GM12875 (cell line): ENCODE measurements at regions not wholly inside any gene's neighbourhood (a gene's known extent, or its start where the extent isn't known, plus 50 kb on each side); places are given as distances from the start of the nearest gene placed in this dataset.
"Not testable (repeated sequence)": the region's sequence is repeated elsewhere in the genome, so short reads cannot be mapped to it uniquely, and the experiment has no call there.

ENCODE experiments used
- H3K4me3 ChIP-seq: one replicate; pipeline ENCODE4 v1.5.1; 2011; ENCODE audit warnings: low read depth, low read length, control low read depth
- CTCF ChIP-seq: IDR thresholded peaks from 2 replicates; pipeline ENCODE4 v1.5.1; 2011; ENCODE audit warnings: low read depth, mild to moderate bottlenecking, control low read depth, inconsistent platforms, low read length, moderate library complexity, borderline replicate concordance; ENCODE audit not compliant: insufficient read depth

GRCh38 chr20:53810661-53811355, 217.2 kb upstream of the ZNF217 start:
- no peak for TF ChIP-seq CTCF
- H3K4me3 ChIP-seq, result no peak overlapping the region

- H3K4me3 ChIP-seq, result no peak overlapping the region
- no peak for TF ChIP-seq CTCF
Measured at GRCh38 chr20:53809728-53810365, 216.2 kb upstream of the ZNF217 start.

GRCh38 chr20:53809217-53809616, 215.6 kb upstream of the ZNF217 start:
- no peak for TF ChIP-seq CTCF

GRCh38 chr20:53808733-53809132, 215.1 kb upstream of the ZNF217 start:
- H3K4me3 ChIP-seq, result no peak overlapping the region
- TF ChIP-seq CTCF, result no peak

More at GRCh38 chr20:53809217-53809616, 215.6 kb upstream of the ZNF217 start:
- H3K4me3 ChIP-seq, result no peak overlapping the region

GRCh38 chr20:53808302-53808701, 214.7 kb upstream of the ZNF217 start:
- not testable (repeated sequence) for H3K4me3 ChIP-seq

GRCh38 chr20:53806683-53807401, 213.2 kb upstream of the ZNF217 start:
- TF ChIP-seq CTCF, result no peak
- no peak overlapping the region for H3K4me3 ChIP-seq

GRCh38 chr20:53805895-53806384, 212.3 kb upstream of the ZNF217 start:
- TF ChIP-seq CTCF, result no peak
- H3K4me3 ChIP-seq, result no peak overlapping the region
